ENCODE measurements at regions not wholly inside any gene's neighbourhood (a gene's known extent, or its start where the extent isn't known, plus 50 kb on each side); places are given as distances from the start of the nearest gene placed in this dataset.
"Not testable (repeated sequence)": the region's sequence is repeated elsewhere in the genome, so short reads cannot be mapped to it uniquely, and the experiment has no call there.

DNA sequence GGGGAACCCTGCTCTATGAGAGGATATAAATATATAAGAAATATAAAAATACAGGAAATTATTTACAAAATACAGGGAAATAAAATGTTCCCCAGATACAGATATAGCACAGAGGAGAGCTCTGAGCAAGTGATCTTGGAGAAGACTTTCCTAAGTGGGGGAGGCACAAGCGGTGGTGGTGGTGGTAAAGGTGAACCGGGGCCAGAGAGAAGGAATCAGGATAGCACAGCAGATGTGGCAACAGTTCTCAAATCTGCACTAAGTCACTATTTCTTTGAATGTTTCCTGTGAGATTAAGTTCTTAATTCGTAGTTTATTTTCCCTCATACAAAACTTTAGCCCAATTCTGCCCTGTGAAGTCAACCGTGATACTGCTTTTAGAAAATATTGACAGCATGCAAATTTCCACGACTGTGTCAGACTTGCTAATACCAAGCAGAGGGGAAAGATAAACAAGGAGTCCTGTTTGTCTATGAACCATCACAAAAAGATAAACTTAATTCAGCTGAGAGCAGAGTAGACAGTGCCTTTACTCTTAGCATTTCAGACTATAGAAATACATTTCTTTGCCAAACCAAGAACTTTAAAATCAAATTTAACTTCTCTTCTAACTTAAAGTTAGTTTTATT is 237.5 kb upstream of the POGK start:
- no peak for DNase-seq (ENCODE audit: low read depth in 4 of 4, low spot score in 2 of 4)

DNA sequence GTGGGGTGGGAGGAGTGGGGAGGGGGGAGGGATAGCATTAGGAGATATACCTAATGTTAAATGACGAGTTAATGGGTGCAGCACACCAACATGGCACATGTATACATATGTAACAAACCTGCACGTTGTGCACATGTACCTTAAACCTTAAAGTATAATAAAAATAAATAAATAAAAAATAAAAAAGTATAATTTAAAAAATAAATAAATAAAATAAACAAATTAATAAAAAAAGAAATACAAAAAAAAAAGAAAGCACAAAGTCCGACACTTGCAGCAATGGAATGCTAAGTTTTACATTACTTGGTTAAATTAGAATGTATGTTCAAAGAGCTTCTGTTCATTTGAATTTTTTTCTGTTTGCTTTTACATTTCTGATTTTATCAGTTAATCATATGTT is 236.5 kb upstream of the POGK start:
- not testable (repeated sequence) for DNase-seq (ENCODE audit: low read depth in 4 of 4, low spot score in 2 of 4)

DNA sequence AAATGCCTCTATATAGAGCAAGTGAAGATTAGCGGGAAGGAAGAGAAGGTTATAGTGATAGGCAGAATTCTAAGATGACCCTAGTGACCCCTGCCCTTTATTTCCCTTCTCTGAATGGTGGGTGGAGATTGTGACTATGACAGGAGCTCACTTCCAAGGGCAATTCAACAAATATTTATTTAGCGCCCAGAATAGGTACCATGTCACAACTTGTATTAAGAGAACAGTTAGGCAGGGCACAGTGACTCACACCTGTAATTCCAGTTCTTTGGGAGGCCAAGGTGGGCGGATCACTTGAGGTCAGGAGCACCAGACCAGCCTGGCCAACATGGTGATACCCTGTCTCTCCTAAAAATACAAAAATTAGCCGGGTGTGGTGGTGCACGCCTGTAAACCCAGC is 236.0 kb upstream of the POGK start:
- DNase-seq (ENCODE audit: low read depth in 4 of 4, low spot score in 2 of 4): no peak

DNA sequence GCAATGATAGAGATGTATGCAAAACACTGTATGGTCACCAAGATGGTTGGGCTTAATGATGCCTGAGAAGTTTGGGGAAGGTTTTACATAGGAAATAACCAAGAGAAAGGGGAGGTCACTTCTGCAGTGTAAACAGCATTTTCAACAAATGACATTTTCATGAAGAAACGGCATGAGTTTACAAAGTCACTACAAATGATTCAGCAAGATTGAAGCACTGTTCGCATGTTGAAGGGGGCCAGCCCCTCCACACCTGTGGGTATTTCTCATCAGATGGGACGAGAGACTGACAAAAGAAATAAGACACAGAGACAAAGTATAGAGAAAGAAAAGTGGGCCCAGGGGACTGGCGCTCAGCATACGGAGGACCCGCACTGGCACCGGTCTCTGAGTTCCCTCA is 234.1 kb upstream of the POGK start:
- DNase-seq (ENCODE audit: low read depth in 4 of 4, low spot score in 2 of 4): no peak

DNA sequence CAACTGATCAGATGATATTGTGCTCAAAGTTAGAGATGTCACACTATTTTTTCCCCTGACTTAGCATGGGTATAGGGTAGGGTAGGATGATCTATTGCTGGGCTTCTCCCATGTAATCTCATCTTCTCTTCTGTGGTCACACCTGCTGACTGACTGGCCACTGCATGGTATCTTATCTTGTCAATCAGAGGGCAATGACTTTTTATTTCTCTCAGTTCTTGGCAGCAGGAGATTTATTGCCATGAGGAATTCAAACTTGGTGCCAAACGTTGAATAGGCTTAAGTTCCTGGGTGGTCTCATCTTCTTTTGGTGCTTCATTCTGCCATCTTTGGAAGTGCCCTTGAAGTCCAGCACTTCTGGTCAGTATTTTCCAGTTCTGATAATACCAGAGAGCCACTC is 226.4 kb upstream of the POGK start:
- DNase-seq (ENCODE audit: low read depth in 4 of 4, low spot score in 2 of 4): no peak

DNA sequence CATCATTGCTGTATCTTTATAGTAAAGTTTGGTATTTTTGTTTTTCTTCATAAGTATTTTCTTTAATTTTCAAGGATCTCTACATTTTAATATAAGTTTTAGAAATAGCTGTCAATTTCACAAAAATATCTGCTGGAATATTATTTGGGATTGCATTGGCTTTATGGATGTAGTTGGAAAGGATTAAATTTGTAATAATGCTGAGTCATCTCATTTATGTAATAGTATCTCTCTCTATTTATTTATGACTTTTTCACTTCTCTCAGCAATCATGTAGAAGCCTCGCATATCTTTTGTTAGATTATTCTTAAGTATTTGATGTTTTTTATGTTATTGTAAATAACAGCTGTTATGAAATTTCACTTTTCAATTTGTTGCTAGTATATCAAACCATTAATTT is 223.1 kb upstream of the POGK start:
- DNase-seq (ENCODE audit: low read depth in 4 of 4, low spot score in 2 of 4): no peak

DNA sequence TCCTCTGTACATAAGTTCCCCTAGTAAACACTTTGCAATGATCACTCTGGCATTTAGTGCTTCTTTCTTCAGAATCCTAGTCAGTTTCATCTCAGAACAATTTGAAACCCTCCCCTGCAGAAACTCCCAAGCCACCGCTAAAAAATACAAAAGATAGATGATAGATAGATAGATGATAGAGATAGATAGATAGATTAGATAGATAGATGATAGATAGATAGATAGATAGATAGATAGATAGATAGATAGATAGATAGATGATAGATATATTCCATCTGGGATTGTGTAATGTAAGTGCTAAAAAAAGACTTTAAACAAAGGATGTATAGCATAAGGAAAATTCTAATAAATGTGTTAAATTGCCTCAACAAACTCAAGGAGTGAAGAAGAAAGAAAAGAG is 212.6 kb upstream of the POGK start:
- DNase-seq (ENCODE audit: low read depth in 4 of 4, low spot score in 2 of 4): no peak

DNA sequence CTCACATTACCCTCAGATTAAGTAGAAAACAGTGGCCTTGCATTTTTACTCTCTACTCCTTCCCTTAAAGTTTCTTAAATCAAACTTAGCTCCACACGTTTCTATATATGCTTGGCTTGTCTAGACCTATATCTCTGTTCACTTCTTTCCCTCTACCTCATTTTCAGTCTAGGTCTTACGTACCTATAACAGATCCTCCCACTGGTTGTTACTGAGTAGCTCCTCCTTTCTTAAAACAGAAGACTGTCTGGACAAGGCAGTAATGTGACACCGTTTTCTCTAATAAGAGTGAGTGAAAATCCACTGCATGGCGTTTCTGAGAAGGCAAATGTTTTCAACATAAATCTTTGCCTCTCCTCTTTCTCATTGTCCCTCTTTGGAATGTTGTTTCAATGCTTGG is 211.7 kb upstream of the POGK start:
- DNase-seq (ENCODE audit: low read depth in 4 of 4, low spot score in 2 of 4): no peak

DNA sequence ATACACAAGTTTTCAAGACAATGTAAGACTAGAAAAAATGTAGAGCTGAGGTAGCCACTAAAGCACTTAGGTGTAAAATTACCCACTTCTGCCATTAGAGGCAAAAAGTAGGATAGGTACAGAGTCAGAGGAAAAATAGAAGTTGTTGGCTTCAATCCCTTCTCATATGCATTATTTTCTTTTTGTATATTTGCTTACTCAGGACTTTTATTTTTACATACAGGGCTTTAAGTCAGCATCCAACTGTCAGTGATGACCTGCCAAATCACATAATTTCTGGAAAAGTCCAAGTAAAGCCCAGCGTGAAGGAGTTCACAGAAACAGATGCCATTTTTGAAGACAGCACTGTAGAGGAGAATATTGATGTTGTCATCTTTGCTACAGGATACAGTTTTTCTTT is 211.0 kb upstream of the POGK start:
- DNase-seq (ENCODE audit: low read depth in 4 of 4, low spot score in 2 of 4): no peak

DNA sequence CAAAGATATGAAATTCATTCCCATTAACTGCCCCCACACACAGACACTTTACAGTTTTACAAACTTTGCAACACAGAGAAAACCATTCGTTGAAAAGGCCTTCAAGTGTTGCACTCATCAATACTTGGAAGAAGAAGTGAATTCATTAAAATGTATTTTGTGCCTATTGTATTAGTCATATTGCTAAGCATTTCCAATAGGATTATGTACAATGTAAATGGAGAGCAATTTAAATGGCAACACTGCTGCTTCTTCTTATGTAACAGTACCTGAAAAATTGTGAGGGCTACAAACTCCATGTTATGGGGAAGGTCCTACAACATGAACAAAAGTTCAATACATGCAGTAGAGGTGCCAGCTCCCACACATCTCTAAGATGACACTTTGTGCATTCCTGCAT is 209.3 kb upstream of the POGK start:
- DNase-seq (ENCODE audit: low read depth in 4 of 4, low spot score in 2 of 4): no peak

DNA sequence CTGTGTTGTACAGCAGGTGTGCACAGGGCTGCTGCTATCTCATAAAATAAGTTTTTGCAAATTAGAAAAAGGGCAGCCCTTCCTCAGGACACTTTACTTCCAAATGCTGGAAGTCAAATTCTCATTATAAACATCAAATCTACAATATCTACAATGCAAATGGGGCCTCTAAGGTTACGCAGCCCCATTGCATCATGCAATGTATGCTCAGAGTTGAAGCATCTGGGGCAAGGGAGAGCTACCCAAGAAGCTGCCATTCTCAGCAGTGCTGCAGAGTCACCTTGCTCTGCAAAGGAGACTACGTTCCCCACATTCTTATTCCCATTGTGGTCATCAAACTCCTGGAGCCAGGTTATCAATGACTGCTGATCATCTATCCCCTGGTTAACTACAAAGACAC is 208.9 kb upstream of the POGK start:
- no peak for DNase-seq (ENCODE audit: low read depth in 4 of 4, low spot score in 2 of 4)

DNA sequence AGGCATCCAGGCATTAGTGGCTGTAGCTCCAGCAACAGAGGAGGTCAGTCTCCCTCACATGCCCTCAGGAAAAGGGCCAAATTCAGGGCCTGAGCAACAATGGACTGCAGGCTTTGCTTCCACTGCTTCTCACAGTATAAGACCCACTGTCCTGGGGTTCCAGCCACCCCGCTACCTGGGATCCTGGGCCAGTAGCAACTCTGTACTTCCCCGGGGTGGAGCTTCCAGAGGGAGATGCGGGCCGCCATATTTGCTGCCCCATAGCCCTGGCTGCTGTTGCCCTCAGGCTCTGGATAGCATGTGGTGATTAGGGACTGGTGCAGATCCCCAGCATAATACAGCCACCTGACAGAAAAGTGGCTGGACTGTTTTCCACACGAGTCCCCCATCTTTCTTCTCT is 201.1 kb upstream of the POGK start:
- DNase-seq (ENCODE audit: low read depth in 4 of 4, low spot score in 2 of 4): no peak

DNA sequence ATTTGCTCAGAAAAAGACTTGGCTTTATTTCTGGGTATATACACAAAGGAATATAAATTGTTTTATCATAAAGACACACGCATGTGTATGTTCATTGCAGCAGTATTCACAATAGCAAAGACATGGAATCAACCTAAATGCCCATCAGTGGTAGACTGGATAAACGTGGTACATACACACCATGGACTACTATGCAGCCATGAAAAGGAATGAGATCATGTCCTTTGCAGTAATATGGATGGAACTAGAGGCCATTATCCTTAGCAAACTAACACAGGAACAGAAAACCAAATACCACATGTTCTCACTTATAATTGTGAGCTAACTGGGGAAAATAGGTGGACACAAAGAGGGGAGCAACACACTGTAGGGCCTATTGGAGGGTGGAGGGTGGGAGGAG is 182.0 kb upstream of the POGK start:
- not testable (repeated sequence) for DNase-seq (ENCODE audit: low read depth in 4 of 4, low spot score in 2 of 4)

DNA sequence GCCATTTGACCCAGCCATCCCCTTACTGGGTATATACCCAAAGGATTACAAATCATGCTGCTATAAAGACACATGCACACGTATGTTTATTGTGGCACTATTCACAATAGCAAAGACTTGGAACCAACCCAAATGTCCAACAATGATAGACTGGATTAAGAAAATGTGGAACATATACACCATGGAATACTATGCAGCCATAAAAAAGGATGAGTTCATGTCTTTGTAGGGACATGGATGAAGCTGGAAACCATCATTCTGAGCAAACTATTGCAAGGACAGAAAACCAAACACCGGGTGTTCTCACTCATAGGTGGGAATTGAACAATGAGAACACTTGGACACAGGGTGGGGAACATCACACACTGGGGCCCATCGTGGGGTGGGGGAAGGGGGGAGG is 172.5 kb upstream of the POGK start:
- not testable (repeated sequence) for DNase-seq (ENCODE audit: low read depth in 4 of 4, low spot score in 2 of 4)

DNA sequence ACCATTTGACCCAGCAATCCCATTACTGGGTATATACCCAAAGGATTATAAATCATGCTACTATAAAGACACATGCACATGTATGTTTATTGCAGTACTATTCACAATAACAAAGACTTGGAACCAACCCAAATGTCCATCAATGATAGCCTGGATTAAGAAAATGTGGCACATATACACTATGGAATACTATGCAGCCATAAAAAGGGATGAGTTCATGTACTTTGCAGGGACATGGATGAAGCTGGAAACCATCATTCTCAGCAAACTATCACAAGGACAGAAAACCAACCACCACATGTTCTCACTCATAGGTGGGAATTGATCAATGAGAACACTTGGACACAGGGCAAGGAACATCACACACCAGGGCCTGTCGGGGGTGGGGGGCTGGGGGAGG is 171.7 kb upstream of the POGK start:
- not testable (repeated sequence) for DNase-seq (ENCODE audit: low read depth in 4 of 4, low spot score in 2 of 4)

DNA sequence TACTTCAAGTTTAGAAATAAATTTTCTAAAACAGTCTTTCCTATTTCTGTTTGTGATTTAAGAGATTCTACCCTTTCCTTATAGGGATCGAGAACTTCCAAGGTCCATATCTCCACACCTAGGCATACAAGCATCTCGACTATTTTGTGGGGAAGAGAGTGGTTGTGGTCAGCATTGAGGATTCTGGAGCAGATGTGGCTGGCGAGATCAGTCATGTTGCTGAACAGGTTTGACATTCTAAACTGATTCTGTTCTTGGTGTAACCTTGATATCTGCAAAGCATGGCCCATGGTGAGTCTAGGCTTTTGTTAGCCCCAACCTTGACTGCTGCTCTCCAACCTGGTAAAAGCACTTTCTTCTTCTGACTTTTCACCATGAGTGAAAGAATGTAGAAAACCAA is 167.6 kb upstream of the POGK start:
- DNase-seq (ENCODE audit: low read depth in 4 of 4, low spot score in 2 of 4): no peak

DNA sequence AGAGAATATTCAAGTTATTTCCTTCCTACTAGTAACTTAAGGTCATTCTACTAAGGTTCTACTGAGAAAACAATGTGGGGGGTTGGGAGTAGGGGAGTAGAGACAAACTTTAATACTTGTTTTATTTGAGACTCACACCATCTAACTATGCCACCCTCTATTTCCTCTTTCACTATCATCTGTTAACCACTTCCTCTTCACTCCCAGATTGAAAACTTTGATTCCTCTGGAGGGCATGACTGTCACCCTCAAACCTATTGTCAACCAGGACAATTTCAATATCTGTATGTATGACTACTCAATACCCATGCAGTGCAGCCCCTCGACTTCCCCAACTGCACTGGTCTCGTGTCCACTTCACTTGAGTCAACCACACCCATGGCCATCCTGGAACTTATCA is 165.6 kb upstream of the POGK start:
- DNase-seq (ENCODE audit: low read depth in 4 of 4, low spot score in 2 of 4): no peak

DNA sequence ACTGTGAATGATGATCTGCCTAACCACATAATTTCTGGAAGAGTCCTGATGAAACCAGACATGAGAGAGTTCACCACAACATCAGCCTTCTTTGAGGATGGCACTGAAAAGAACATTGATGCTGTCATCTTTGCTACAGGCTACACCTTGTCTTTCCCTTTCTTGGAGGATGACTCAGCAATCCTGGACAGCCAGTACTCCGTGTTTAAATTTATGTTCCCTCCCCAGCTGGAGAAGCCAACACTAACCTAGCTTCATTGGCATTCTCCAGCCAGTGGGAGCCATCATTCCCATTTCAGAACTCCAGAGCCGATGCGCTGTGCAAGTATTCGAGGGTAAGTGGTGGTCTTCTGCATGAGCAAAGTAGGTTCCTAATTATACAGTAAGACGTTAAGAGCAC is 164.1 kb upstream of the POGK start:
- no peak for DNase-seq (ENCODE audit: low read depth in 4 of 4, low spot score in 2 of 4)

DNA sequence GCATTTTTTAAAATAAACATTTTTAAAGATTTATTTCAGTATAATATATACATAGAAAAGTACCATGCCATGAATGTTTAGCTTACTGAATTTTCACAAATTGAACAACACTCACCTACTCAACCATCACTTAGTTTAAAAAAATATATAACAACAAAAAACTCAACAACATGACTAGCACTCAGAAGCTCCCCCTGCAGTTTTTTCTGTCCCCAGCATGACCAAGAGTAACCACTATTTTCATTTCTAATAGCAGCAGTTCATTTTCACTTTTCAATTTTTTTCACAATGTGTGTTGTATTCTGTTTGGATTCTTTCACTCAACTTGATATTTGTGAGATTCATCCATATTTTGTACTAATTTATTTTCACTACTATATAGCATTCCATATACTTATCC is 162.3 kb upstream of the POGK start:
- no peak for DNase-seq (ENCODE audit: low read depth in 4 of 4, low spot score in 2 of 4)

DNA sequence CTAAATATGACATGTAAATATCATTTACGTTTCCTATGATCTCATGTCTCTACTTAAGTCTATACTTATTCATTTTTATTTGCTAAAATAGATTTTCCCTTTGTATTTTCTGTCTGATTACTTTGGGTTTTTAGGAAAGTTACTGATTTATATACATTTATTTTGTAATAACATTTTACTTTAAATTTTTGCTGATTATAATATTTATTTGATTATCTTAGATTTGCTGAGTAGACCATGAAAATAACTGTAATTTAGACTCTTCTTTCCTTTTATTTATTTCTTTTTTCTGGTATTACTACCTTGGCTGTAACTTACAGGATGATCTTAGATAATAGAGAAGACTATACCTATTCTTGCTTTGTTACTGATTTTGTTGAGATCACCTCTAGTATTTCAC is 159.9 kb upstream of the POGK start:
- DNase-seq (ENCODE audit: low read depth in 4 of 4, low spot score in 2 of 4): no peak

DNA sequence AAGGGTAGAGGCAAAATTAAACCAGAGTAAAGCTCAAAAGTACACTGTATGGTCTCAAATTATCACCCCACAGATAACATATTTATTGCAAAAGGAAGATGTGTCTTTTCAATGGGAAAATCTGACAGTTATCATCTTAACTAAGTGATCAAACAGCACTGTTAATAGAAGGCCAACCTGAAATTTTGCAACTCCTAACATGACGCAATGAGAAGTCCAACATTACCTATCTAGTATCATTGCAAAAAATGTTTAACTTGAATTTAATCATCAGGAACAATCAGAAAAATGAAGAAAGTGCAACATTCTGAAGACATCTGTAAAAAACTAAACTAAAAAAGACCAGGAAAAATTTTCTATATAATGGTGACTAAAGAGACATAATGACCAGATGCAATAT is 156.7 kb upstream of the POGK start:
- no peak for DNase-seq (ENCODE audit: low read depth in 4 of 4, low spot score in 2 of 4)

DNA sequence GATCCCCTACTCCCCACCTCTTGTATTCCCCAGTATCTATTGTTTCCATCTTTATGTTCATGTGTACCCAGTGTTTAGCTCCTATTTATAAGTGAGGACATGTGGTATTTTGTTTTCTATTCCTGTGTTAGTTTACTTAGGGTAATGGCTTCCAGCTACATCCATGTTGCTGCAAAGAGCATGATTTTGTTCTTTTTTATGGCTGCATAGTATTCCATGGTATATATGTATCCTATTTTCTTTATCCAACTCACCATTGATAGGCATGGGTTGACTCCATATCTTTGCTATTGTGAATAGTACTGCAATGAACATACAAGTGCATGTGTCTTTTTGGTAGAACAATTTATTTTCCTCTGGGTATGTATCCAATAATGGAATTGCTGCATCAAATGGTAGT is 154.6 kb upstream of the POGK start:
- not testable (repeated sequence) for DNase-seq (ENCODE audit: low read depth in 4 of 4, low spot score in 2 of 4)

DNA sequence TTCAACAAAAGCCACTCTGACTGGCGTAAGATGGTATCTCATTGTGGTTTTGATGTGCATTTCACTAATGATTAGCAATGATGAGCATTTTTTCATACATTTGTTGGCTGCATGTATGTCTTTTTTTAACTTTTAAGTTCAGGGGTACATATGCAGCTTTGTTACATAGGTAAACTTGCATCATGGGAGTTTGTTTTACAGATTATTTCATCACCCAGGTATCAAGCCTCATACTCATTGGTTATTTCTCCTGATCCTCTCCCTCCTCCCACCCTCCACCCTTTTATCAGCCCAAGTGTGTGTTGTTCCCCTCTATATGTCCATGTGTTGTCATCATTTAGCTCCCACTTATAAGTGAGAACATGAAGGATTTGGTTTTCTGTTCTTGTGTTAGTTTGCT is 154.1 kb upstream of the POGK start:
- DNase-seq (ENCODE audit: low read depth in 4 of 4, low spot score in 2 of 4): no peak
